ENCODE measurements at regions not wholly inside any gene's neighbourhood (a gene's known extent, or its start where the extent isn't known, plus 50 kb on each side); places are given as distances from the start of the nearest gene placed in this dataset.
A peak's percentile ranks its signal among the peaks of the same experiment; 100 is the strongest.

DNA sequence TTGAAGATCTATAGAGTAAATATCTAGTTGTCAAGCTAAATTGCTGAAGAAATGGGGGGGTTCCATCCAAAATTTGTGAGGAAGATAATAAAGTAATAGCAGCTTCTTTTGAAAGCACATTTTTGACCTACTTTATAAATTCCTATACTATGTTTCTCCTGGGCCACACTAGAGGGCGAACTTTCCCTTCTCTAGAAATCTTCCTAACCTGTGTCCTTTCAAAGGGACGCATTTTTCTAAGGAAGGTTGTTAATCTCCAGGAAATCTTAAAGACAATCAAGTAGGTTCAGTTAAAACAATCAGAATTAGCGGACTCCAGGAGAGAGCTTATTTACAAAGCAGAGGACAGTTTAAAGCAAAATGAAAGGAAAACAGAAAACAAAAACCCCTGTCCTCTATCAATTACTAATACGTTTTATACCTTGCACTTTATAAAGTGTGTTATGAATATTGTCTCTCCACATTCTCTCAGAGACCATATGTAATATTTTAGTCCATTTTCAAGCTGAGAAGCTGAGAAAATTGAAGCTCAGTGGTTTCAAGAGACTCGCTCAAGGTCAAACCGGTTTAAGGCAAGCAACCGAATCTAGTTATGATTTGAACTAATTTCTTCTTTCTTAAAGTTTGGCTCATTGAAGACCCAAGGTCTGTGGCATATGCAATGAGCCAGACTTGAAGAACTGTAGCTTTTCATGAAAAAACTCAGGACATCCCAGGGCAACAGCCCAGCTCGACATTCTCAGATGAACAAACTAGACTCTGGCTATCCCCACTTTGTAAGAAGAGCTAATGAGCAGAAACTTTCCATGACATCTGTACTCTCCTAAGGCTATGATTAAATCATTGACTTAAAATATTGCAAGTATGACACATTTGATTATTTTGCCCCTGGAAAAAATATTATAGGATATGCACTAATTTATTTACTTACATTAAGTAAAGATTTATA lies 273.6 kb downstream of the PAX3 start:
- DNase-seq, result peak; percentile 17
- intact Hi-C loops (cut with DNase I; ENCODE audit: low total_unique reads), result no loop called here
- no peaks in the 10 kb centered on the region for H3K9me3 ChIP-seq
- no peaks in the 10 kb centered on the region for H3K36me3 ChIP-seq (ENCODE audit: low read depth, missing control alignments)
- TF ChIP-seq, protein P1, sequence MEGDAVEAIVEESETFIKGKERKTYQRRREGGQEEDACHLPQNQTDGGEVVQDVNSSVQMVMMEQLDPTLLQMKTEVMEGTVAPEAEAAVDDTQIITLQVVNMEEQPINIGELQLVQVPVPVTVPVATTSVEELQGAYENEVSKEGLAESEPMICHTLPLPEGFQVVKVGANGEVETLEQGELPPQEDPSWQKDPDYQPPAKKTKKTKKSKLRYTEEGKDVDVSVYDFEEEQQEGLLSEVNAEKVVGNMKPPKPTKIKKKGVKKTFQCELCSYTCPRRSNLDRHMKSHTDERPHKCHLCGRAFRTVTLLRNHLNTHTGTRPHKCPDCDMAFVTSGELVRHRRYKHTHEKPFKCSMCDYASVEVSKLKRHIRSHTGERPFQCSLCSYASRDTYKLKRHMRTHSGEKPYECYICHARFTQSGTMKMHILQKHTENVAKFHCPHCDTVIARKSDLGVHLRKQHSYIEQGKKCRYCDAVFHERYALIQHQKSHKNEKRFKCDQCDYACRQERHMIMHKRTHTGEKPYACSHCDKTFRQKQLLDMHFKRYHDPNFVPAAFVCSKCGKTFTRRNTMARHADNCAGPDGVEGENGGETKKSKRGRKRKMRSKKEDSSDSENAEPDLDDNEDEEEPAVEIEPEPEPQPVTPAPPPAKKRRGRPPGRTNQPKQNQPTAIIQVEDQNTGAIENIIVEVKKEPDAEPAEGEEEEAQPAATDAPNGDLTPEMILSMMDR (IDR thresholded peaks at IDR 0.05), result peak in 1 of 3 experiments; percentile 63
- no peak for TF ChIP-seq POLR2A (IDR thresholded peaks at IDR 0.05)
- no peak overlapping the region for H3K27ac ChIP-seq
- 38 to 44% methylated on average over 8 of the region's 8 CpGs for WGBS, 2 donors
- H3K4me3 ChIP-seq, result no peak overlapping the region
- no peaks in the 10 kb centered on the region for H3K27me3 ChIP-seq
- no peaks in the 10 kb centered on the region for H3K4me1 ChIP-seq

DNA sequence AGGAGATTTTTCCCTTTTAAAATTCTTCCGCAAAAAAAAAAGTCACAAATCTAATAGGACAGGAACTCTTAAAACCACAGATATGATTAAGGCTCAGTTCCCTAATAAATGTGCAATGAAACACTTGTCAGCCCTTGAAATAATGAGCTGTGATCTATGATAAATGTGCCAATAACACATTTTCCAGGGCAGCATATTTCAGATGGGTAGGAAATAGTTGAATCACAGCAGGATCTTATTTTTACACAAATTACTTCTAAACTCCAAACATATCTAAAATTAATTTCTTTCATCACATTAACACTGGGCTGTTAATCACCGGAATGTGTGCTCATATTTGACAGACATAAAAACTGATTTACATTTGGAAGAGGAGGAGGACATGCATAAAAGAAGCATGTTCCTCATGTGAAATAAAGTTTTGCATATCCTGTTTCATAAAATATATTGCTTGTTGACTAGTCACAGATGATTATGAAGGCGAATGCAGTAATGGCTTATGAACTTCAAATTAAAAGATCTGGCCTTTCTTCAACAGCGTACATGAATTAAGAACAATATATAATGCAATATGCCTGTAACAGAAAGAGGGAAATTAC lies 281.4 kb downstream of the PAX3 start:
- H3K9me3 ChIP-seq, result no peaks in the 10 kb centered on the region
- H3K27ac ChIP-seq, result no peak overlapping the region
- intact Hi-C loops (cut with DNase I; ENCODE audit: low total_unique reads), result no loop called here
- no peak for DNase-seq
- no peaks in the 10 kb centered on the region for H3K36me3 ChIP-seq (ENCODE audit: low read depth, missing control alignments)
- 63 to 72% methylated on average over 4 of the region's 4 CpGs for WGBS, 2 donors
- no peaks in the 10 kb centered on the region for H3K4me1 ChIP-seq
- no peaks in the 10 kb centered on the region for H3K27me3 ChIP-seq
- no peak for TF ChIP-seq POLR2A (IDR thresholded peaks at IDR 0.05)
- TF ChIP-seq, protein P1 (IDR thresholded peaks at IDR 0.05), result no peak
- no peak overlapping the region for H3K4me3 ChIP-seq

DNA sequence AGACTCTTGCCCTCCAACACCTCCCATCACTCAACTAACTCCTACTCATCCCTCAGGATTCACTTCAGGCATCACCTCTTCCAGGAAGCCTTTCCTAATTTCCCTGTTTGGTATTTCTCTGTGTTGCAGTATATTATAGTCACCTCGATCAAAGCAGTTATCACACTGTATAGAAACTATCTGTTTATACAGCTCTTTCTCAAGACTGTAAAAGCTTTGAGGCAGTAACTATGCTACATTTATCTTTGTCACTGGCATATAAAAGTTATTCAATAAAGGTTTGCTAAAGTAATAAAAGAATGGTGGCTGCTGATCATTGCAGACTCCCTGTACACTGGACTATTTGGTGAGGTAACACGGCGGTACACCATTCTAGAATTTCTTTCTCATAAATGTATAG lies 284.9 kb downstream of the PAX3 start:
- 60 to 81% methylated on average over 3 of the region's 3 CpGs for WGBS, 2 donors
- no peak overlapping the region for H3K4me3 ChIP-seq
- DNase-seq, result no peak
- H3K4me1 ChIP-seq, result no peaks in the 10 kb centered on the region
- no peaks in the 10 kb centered on the region for H3K36me3 ChIP-seq (ENCODE audit: low read depth, missing control alignments)
- H3K9me3 ChIP-seq, result no peaks in the 10 kb centered on the region
- H3K27ac ChIP-seq, result no peak overlapping the region
- intact Hi-C loops (cut with DNase I; ENCODE audit: low total_unique reads), result no loop called here
- TF ChIP-seq, protein P1 (IDR thresholded peaks at IDR 0.05), result no peak
- TF ChIP-seq POLR2A (IDR thresholded peaks at IDR 0.05), result no peak
- no peaks in the 10 kb centered on the region for H3K27me3 ChIP-seq

DNA sequence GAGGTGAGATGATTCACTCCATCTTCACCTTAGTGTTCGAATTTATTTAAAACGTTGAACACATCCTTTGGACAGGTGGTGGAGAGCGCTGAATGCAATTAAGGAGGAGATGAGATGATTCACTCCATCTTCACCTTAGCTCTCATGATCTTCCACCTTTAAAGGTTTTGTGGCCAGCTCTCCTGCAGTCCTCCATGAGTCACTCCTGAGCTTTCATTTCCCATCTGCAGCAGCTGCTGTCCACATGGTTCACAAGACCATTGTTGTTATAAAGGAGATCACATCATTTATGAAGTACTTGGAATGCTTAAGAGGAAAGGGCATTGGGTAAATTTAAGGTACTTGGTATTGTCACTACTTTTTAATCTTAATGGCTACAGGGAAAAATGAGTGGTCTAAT lies 298.5 kb downstream of the PAX3 start:
- no peaks in the 10 kb centered on the region for H3K4me1 ChIP-seq
- 86 to 87% methylated on average over 3 of the region's 3 CpGs for WGBS, 2 donors
- no peaks in the 10 kb centered on the region for H3K36me3 ChIP-seq (ENCODE audit: low read depth, missing control alignments)
- no peaks in the 10 kb centered on the region for H3K9me3 ChIP-seq
- no peak for DNase-seq
- H3K27ac ChIP-seq, result no peak overlapping the region
- no peaks in the 10 kb centered on the region for H3K27me3 ChIP-seq
- no peak for TF ChIP-seq POLR2A (IDR thresholded peaks at IDR 0.05)
- TF ChIP-seq, protein P1 (IDR thresholded peaks at IDR 0.05), result no peak
- intact Hi-C loops (cut with DNase I; ENCODE audit: low total_unique reads), result no loop called here
- no peak overlapping the region for H3K4me3 ChIP-seq
